IPS-15b (cell line): ENCODE measurements at regions not wholly inside any gene's neighbourhood (a gene's known extent, or its start where the extent isn't known, plus 50 kb on each side); places are given as distances from the start of the nearest gene placed in this dataset.
A peak's percentile ranks its signal among the peaks of the same experiment; 100 is the strongest.

Experiments used
- H3K27me3 ChIP-seq: one replicate; pipeline ENCODE4 v1.6.1; 2013; ENCODE audit warnings: low read length; ENCODE audit not compliant: control insufficient read depth, insufficient read depth
- H3K36me3 ChIP-seq: one replicate; pipeline ENCODE4 v1.6.1; 2013; ENCODE audit warnings: low read length; ENCODE audit not compliant: control insufficient read depth, insufficient read depth
- H3K4me1 ChIP-seq: one replicate; pipeline ENCODE4 v1.6.1; 2013; ENCODE audit warnings: mild to moderate bottlenecking, low read length; ENCODE audit not compliant: control insufficient read depth, insufficient read depth
- H3K4me3 ChIP-seq: one replicate; pipeline ENCODE4 v1.5.1; 2013; ENCODE audit warnings: low read depth, low read length
- H3K9ac ChIP-seq: one replicate; pipeline ENCODE4 v1.6.1; 2013; ENCODE audit warnings: low read depth, mild to moderate bottlenecking, low read length
- H3K9me3 ChIP-seq: one replicate; pipeline ENCODE4 v1.6.1; 2013; ENCODE audit warnings: mild to moderate bottlenecking, low read length; ENCODE audit not compliant: control insufficient read depth, insufficient read depth

GRCh38 chr2:39515897-39516346, 78.8 kb upstream of the MAP4K3 start:
- H3K4me3 ChIP-seq = no peak overlapping the region

DNA sequence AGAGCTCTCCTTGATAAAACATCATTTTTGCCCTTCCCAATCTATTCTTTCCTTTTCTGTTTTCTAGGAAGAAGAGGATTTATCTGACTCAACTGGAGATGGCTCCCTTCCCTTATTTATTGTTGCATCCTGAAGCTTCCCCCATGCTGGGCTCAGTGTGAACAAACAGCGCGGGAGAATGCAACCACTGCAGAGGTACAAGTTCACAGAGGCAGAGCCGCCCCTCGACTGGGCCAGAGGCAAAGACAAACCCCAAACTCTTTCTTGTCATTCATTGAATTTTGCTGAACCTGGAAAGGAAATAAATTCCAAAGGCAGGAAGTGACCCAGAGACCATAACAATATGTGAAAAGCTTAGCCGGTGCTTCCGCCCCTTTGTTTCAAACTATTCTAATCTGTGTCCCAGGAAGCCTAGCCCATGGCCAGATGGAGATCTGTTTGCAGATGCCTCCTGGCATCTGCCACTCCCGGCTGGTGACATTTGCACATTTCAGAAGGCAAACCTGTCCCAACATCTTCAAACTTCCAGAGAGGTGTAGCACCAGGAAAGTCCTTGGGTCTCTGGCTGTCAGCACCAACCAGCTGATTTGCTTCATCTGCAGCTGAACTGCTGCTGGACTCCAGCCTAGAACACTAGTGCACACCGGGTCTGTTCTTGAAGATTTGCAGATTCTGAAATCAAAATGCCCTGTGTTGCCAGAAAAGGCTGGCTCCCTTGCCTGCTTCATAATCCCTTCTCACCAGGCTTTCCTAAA, 79.4 kb upstream of the MAP4K3 start:
- H3K9ac ChIP-seq = peak overlapping the region; percentile 18
- no peaks in the 10 kb centered on the region for H3K27me3 ChIP-seq
- H3K4me3 ChIP-seq = no peak overlapping the region
- H3K4me1 ChIP-seq = peaks cover 25% of the 10 kb centered on the region
- peaks cover 7% of the 10 kb centered on the region for H3K9me3 ChIP-seq
- no peaks in the 10 kb centered on the region for H3K36me3 ChIP-seq

More at GRCh38 chr2:39515897-39516346, 78.8 kb upstream of the MAP4K3 start:
- Histone ChIP-seq H3K9me3 (peaks cover 2% of the 10 kb centered on the region), H3K36me3 (no peaks in the 10 kb centered on the region), H3K4me1 (peaks cover 25% of the 10 kb centered on the region), H3K9ac (no peak overlapping the region), H3K27me3 (no peaks in the 10 kb centered on the region)

- Histone ChIP-seq H3K9me3 (peaks cover 12% of the 10 kb centered on the region), H3K4me3 (no peak overlapping the region), H3K4me1 (peaks cover 25% of the 10 kb centered on the region), H3K36me3 (no peaks in the 10 kb centered on the region), H3K27me3 (no peaks in the 10 kb centered on the region), H3K9ac (peak overlapping the region; percentile 18)
Observed at GRCh38 chr2:39517102-39517436, 80.0 kb upstream of the MAP4K3 start.

DNA sequence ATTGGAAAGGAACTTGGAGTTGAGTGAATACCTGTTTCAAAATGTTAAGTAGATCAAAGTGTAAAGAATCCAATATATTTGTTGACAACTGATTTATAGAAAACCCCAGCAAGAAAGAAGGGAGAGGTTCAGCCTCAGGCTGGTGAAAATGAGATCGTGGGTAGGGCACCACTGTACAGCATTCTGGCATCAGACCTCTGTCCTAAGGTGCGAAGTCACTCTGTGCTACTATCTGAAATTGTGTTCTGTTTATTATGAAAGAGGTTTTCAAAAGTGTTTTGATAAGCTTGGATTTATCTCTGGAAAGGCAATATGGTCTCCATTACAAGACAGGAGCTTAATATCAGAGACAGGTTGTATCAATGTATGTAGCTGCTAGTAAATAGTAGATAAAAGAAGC, 80.5 kb upstream of the MAP4K3 start:
- Histone ChIP-seq H3K9ac (no peak overlapping the region), H3K4me3 (no peak overlapping the region), H3K9me3 (peaks cover 18% of the 10 kb centered on the region), H3K4me1 (peaks cover 25% of the 10 kb centered on the region), H3K27me3 (no peaks in the 10 kb centered on the region), H3K36me3 (no peaks in the 10 kb centered on the region)

GRCh38 chr2:39519886-39520285, 82.8 kb upstream of the MAP4K3 start:
- H3K36me3 ChIP-seq = no peaks in the 10 kb centered on the region
- peaks cover 18% of the 10 kb centered on the region for H3K4me1 ChIP-seq
- H3K27me3 ChIP-seq = no peaks in the 10 kb centered on the region
- no peak overlapping the region for H3K9ac ChIP-seq
- no peak overlapping the region for H3K4me3 ChIP-seq
- peaks cover 18% of the 10 kb centered on the region for H3K9me3 ChIP-seq

DNA sequence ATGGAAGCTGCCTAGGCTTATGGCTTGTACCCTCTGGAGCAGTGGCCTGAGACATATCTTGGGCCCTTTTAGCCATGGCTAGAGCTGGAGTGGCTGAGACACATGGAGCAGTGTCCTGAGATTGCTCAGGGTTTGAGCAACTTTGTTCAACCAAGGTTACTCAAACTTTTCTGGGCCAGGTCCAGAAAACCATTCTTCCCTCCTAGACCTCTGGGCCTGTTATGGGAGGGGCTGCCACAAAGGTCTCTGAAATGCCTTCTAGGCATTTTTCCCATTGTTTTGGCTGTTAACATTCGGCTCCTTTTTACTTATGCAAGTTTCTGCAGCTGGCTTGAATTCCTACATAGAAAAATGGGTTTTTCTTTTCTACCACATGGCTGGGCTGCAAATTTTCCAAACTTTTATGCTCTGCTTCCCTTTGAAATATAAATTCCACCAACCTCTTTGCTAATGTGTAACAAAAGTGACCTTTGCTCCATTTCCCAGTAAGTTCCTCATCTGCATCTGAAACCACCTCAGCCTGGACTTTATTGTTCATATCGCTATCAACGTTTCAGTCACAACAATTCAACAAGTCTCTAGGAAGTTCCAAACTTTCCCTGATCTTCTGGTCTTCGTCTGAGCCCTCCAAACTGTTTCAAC, 84.9 kb upstream of the MAP4K3 start:
- H3K4me1 ChIP-seq = peaks cover 2% of the 10 kb centered on the region
- H3K27me3 ChIP-seq = no peaks in the 10 kb centered on the region
- H3K4me3 ChIP-seq = peak overlapping the region; percentile 9
- peaks cover 18% of the 10 kb centered on the region for H3K9me3 ChIP-seq
- H3K9ac ChIP-seq = no peak overlapping the region
- no peaks in the 10 kb centered on the region for H3K36me3 ChIP-seq

DNA sequence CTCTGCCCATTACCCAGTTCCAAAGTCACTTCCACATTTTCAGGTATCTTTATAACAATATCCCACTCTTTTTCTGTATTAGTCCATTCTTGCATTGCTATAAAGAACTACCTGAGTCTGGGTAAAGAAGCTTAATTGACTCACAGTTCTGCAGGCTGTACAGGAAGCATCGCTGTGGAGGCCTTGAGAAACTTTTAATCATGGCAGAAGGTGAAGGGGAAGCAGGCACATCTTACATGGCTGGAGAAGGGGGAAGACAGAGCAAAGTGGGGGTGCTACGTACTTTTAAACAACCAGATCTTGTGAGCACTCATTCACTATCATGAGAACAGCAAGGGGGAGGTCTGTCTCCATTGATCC, 85.4 kb upstream of the MAP4K3 start:
- Histone ChIP-seq H3K36me3 (no peaks in the 10 kb centered on the region), H3K27me3 (no peaks in the 10 kb centered on the region), H3K4me1 (no peaks in the 10 kb centered on the region), H3K4me3 (no peak overlapping the region), H3K9me3 (peaks cover 18% of the 10 kb centered on the region), H3K9ac (no peak overlapping the region)

DNA sequence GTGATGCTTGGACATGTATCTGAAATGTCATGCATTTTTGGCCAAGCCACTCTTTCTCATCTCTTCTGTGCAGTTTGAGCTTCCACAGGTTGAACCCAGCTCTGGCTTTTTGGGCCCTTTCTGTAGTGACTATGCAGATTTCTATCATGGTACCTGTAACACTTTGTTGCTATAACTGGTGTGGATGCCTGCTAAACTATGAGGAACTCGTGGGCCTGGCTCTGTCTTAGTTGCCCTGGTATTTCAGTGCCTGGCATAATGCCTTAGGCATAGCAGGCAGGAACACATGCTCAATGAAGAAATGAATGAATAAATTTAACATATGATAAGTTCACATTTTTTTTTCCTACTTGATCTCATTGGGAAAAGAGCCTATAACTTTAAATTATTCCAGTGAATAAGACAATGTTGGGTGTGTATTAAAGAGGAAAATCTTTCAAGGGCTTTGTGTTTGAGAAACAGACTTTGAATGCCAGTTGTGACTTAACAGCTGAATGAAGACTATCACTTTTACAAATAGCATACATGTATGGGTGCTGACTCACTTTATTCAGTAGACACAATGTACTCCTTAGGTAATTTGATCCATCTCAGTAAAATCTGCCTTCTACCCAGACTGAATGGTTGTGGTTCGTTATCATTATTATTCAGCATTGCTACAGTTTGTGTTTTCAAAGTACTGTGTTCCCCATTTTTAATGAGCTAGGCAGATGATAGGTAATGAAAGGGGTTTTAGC, 86.4 kb upstream of the MAP4K3 start:
- H3K36me3 ChIP-seq = no peaks in the 10 kb centered on the region
- no peaks in the 10 kb centered on the region for H3K4me1 ChIP-seq
- no peaks in the 10 kb centered on the region for H3K27me3 ChIP-seq
- H3K9ac ChIP-seq = no peak overlapping the region
- peaks cover 18% of the 10 kb centered on the region for H3K9me3 ChIP-seq
- H3K4me3 ChIP-seq = no peak overlapping the region

DNA sequence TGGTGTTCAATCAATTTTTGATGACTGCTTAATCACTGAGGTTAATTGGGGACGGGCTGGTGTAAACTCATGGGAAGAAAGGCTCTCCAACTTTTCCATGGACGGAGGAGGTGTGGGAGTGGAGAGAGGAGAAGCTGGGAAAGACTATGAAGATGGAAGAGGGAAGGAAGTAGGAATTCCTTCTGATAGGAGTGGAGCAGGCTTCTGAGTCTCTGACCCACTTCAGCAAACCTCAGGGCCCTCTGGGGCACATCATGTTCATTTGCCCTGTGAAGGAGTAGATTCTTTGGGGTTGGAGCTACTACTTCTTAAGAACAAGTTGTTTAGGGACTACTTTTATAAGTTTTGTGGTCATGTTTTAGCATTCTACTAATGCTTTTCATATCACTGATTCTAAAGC, 87.0 kb upstream of the MAP4K3 start:
- Histone ChIP-seq H3K4me1 (no peaks in the 10 kb centered on the region), H3K9me3 (peaks cover 18% of the 10 kb centered on the region), H3K36me3 (no peaks in the 10 kb centered on the region), H3K9ac (no peak overlapping the region), H3K27me3 (no peaks in the 10 kb centered on the region), H3K4me3 (no peak overlapping the region)

DNA sequence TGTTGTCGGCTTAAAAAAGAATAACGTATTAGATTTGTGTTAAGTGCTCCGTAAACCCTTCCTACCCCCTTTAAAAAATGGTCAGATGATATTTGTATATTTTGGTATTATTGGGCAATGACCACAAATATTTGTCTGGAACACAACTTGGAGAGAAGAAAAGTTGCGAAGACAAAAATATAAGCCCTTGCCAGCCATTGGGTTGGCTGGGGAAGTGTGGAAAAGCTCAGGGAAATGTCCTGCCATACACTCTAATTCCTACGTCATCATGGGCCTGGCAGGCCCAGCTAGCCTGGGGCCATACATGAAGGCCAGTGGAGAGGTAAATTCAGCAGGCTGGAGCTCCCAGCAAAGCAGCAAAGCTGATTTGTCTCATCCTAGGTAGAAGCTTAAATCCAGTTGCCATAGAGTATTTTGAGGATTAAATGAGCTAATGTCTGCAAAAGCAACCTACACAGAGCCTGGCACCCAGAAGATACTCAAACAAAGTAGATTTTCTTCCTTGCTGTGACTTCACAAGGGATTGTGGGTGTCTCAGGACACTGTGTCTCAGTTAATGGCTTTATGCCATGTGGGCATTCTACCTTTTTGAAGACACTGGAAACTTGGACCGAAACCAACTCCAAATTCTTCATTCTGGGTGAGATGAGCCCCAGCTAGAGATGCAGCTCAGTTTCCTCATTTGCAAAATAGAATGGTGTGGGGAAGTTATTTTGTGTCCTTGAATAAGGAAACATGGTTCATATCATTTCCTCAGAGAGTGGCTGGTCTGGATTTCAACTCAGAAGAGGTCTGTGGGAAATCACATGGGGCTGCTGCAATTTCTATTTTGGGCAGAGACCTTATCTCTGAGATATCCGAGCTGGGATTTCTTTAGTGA, 87.9 kb upstream of the MAP4K3 start:
- no peak overlapping the region for H3K9ac ChIP-seq
- H3K4me3 ChIP-seq = no peak overlapping the region
- H3K9me3 ChIP-seq = peaks cover 16% of the 10 kb centered on the region
- H3K36me3 ChIP-seq = no peaks in the 10 kb centered on the region
- no peaks in the 10 kb centered on the region for H3K4me1 ChIP-seq
- H3K27me3 ChIP-seq = no peaks in the 10 kb centered on the region

DNA sequence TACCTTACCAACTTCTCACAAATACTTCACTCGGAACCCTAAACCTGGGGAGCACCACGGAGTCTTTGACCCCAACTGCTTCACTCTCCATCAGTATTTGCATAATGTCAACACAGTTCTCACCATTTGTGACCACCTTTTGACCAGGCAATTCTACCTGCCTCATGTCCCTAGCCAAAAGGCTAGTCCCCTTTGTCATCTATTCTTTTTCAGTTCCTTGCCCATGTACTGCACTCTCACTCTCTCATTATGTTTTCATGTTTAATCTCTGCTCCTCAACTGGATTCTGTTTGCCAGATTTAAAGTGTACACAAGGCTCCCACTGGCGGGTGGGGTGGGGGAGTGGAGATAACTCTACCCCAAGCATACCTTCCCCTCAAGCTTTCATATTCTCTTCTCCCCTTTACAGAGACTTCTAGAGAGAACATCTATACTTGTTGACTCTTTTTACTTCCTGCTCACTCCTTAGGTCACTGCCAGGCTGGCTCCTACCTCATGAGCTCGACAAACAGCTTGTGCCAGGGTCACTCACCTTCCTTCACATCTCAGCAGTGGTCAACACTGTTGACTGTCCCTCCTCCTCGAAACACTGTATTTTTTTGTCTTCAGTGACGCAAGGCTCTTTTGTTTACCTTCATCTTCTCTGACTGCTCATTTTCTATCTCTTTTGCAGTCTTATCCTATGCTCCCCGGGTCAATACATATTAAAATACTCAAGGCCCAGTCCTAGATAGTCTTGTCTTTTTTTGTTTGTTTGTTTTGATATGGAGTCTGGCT, 88.7 kb upstream of the MAP4K3 start:
- H3K4me1 ChIP-seq = no peaks in the 10 kb centered on the region

More for the DNA sequence above, 88.7 kb upstream of the MAP4K3 start:
- no peaks in the 10 kb centered on the region for H3K27me3 ChIP-seq
- peaks cover 16% of the 10 kb centered on the region for H3K9me3 ChIP-seq
- H3K9ac ChIP-seq = no peak overlapping the region
- H3K4me3 ChIP-seq = no peak overlapping the region
- H3K36me3 ChIP-seq = no peaks in the 10 kb centered on the region
